ENCODE measurements at regions not wholly inside any gene's neighbourhood (a gene's known extent, or its start where the extent isn't known, plus 50 kb on each side); places are given as distances from the start of the nearest gene placed in this dataset.

DNA sequence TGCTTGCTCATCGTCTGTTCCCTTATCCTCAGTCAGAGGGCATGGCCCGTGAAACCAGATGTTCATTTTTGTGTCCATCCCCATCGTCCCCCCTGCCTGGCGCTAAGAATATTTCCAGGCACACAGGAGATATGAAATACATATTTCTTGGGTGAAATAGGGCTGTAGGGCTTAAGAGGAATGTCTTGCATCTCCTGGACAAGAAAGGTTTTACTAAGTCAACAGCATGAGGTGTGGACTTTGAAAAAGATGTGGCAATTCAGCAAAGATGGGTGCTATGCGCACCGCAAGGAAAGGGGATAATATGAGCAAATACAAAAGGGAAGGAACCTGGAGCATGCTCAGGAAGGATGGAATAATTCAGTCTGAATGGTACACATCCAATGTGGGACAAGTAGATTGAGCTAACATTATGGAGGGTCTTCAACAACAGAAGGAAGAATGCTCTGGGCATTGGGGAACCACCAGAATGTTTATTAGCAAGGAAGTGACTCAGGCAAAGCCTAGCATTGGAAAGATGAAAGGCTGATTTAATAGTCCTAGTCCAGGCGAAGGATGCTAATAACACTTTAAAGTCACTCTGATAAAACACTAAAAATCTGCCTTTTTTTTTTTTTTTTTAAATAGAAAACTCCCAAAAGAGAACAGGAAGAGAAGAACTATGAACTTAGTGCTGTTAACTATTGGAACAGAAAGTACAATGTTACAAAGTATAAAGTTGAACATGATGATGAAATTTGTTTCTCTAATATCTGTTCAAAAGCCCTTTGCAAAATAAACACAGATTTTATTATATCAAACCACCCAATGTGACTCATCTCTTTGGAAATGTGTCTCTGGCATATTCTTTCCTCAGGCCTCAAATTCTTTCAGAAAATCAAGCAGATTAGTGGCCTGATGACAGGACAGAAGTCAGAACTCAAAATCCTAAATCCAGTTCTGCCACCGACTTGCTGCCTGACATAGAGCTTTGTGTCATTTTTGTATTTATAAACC, 449.5 kb downstream of the BCAT1 start:
- TF ChIP-seq, protein P1, sequence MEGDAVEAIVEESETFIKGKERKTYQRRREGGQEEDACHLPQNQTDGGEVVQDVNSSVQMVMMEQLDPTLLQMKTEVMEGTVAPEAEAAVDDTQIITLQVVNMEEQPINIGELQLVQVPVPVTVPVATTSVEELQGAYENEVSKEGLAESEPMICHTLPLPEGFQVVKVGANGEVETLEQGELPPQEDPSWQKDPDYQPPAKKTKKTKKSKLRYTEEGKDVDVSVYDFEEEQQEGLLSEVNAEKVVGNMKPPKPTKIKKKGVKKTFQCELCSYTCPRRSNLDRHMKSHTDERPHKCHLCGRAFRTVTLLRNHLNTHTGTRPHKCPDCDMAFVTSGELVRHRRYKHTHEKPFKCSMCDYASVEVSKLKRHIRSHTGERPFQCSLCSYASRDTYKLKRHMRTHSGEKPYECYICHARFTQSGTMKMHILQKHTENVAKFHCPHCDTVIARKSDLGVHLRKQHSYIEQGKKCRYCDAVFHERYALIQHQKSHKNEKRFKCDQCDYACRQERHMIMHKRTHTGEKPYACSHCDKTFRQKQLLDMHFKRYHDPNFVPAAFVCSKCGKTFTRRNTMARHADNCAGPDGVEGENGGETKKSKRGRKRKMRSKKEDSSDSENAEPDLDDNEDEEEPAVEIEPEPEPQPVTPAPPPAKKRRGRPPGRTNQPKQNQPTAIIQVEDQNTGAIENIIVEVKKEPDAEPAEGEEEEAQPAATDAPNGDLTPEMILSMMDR (IDR thresholded peaks at IDR 0.05), result no peak
- TF ChIP-seq POLR2AphosphoS5 (IDR thresholded peaks at IDR 0.05) (no peak), POLR2A (IDR thresholded peaks at IDR 0.05) (no peak), EP300 (IDR thresholded peaks at IDR 0.05) (no peak)

Measured in stomach (tissue), 4 donors.